ENCODE measurements at regions not wholly inside any gene's neighbourhood (a gene's known extent, or its start where the extent isn't known, plus 50 kb on each side); places are given as distances from the start of the nearest gene placed in this dataset.
A peak's percentile ranks its signal among the peaks of the same experiment; 100 is the strongest.

- no peak for TF ChIP-seq EHMT2 (IDR thresholded peaks at IDR 0.05)
- TF ChIP-seq EP300 (IDR thresholded peaks at IDR 0.05; ENCODE audit: low read length): peak; percentile 17; the same call in 1 of the 2 replicates
- no peak for TF ChIP-seq EZH2 (IDR thresholded peaks at IDR 0.05; ENCODE audit: borderline replicate concordance, low read depth, low read length)
- TF ChIP-seq RBM39 (optimal IDR thresholded peaks at IDR 0.05; ENCODE audit: low read depth, low read length): no peak
- no peak for TF ChIP-seq SIN3A (IDR thresholded peaks at IDR 0.05; ENCODE audit: borderline replicate concordance in 2 of 2, control insufficient read depth in 1 of 2, low read depth in 2 of 2, low read length in 2 of 2)
- TF ChIP-seq CGGBP1 (CRISPR knock-in tag; IDR thresholded peaks at IDR 0.05): no peak
Observed at GRCh38 chr6:104413767-104414166, 446.0 kb downstream of the HACE1 start.
